ENCODE measurements at regions not wholly inside any gene's neighbourhood (a gene's known extent, or its start where the extent isn't known, plus 50 kb on each side); places are given as distances from the start of the nearest gene placed in this dataset.

DNA sequence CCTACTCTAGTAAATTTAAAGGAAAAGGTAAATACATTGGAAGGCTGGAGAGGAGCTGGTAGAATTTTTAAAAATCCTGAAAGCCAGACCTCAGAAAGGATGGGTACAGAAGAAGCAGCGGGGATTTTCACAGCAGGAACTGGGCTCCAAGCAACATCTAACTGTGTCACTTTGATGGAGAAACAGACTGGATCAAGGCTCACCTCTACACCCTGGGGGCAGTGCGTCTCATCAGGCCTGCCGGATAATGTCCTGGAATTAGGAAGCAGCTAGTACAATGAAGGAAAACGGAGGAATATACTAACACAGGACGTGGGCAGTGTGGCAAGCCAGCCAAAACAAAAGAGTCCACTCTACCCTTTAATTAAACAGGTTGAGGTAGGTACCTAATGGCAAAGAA lies 463.6 kb downstream of the TAF11L14 start:
- TF ChIP-seq, protein P1, sequence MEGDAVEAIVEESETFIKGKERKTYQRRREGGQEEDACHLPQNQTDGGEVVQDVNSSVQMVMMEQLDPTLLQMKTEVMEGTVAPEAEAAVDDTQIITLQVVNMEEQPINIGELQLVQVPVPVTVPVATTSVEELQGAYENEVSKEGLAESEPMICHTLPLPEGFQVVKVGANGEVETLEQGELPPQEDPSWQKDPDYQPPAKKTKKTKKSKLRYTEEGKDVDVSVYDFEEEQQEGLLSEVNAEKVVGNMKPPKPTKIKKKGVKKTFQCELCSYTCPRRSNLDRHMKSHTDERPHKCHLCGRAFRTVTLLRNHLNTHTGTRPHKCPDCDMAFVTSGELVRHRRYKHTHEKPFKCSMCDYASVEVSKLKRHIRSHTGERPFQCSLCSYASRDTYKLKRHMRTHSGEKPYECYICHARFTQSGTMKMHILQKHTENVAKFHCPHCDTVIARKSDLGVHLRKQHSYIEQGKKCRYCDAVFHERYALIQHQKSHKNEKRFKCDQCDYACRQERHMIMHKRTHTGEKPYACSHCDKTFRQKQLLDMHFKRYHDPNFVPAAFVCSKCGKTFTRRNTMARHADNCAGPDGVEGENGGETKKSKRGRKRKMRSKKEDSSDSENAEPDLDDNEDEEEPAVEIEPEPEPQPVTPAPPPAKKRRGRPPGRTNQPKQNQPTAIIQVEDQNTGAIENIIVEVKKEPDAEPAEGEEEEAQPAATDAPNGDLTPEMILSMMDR (IDR thresholded peaks at IDR 0.05; ENCODE audit: insufficient read depth, low read length), result no peak
- TF ChIP-seq, protein P2, sequence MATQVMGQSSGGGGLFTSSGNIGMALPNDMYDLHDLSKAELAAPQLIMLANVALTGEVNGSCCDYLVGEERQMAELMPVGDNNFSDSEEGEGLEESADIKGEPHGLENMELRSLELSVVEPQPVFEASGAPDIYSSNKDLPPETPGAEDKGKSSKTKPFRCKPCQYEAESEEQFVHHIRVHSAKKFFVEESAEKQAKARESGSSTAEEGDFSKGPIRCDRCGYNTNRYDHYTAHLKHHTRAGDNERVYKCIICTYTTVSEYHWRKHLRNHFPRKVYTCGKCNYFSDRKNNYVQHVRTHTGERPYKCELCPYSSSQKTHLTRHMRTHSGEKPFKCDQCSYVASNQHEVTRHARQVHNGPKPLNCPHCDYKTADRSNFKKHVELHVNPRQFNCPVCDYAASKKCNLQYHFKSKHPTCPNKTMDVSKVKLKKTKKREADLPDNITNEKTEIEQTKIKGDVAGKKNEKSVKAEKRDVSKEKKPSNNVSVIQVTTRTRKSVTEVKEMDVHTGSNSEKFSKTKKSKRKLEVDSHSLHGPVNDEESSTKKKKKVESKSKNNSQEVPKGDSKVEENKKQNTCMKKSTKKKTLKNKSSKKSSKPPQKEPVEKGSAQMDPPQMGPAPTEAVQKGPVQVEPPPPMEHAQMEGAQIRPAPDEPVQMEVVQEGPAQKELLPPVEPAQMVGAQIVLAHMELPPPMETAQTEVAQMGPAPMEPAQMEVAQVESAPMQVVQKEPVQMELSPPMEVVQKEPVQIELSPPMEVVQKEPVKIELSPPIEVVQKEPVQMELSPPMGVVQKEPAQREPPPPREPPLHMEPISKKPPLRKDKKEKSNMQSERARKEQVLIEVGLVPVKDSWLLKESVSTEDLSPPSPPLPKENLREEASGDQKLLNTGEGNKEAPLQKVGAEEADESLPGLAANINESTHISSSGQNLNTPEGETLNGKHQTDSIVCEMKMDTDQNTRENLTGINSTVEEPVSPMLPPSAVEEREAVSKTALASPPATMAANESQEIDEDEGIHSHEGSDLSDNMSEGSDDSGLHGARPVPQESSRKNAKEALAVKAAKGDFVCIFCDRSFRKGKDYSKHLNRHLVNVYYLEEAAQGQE (IDR thresholded peaks at IDR 0.05; ENCODE audit: insufficient replicate concordance, low read depth), result no peak
- TF ChIP-seq POLR2AphosphoS5 (IDR thresholded peaks at IDR 0.05; ENCODE audit: low read depth), result no peak

All from HL-60 (cell line).